Neural cell (in vitro differentiated cells): ENCODE measurements at regions not wholly inside any gene's neighbourhood (a gene's known extent, or its start where the extent isn't known, plus 50 kb on each side); places are given as distances from the start of the nearest gene placed in this dataset.

Source experiments
- H2AFZ ChIP-seq: fragments of 200-600, 300-800 bp; sonication (generic), shearing (Covaris generic); 2 replicates; pipeline ENCODE4 v1.6.0; 2014; ENCODE audit warnings: low read depth, mild to moderate bottlenecking, antibody characterized with exemption, low read length, moderate library complexity
- H3F3A ChIP-seq: fragments of 200-600 bp; shearing (Covaris generic); 2 replicates; pipeline ENCODE4 v1.6.1; 2016; ENCODE audit warnings: mild to moderate bottlenecking, moderate library complexity, mixed read lengths, antibody characterized with exemption, low read length; ENCODE audit not compliant: insufficient read depth, poor library complexity, severe bottlenecking
- H3K27ac ChIP-seq: fragments of 200-600, 300-800 bp; sonication (generic), shearing (Covaris generic); 2 replicates; pipeline ENCODE4 v1.5.1; 2014; ENCODE audit warnings: mild to moderate bottlenecking, low read length, moderate library complexity
- H3K27me3 ChIP-seq: fragments of 300-800, 200-600 bp; sonication (generic), shearing (Covaris generic); 2 replicates; pipeline ENCODE4 v1.6.0; 2014; ENCODE audit warnings: mild to moderate bottlenecking, low read depth, low read length, moderate library complexity; ENCODE audit not compliant: insufficient read depth
- H3K36me3 ChIP-seq: fragments of 300-800, 200-600 bp; sonication (generic), shearing (Covaris generic); 2 replicates; pipeline ENCODE4 v1.5.1; 2014; ENCODE audit warnings: mild to moderate bottlenecking, antibody characterized with exemption, low read length, moderate library complexity; ENCODE audit not compliant: insufficient read depth
- H3K4me2 ChIP-seq: fragments of 300-800, 200-600 bp; sonication (generic), shearing (Covaris generic); 2 replicates; pipeline ENCODE4 v1.6.0; 2014; ENCODE audit warnings: mild to moderate bottlenecking, low read length
- H3K4me3 ChIP-seq: fragments of 300-800, 200-600 bp; sonication (generic), shearing (Covaris generic); 2 replicates; pipeline ENCODE4 v1.5.1; 2014; ENCODE audit warnings: mild to moderate bottlenecking, low read length, moderate library complexity
- H3K79me2 ChIP-seq: fragments of 200-600 bp; shearing (Covaris generic); replicated peaks from 2 replicates; pipeline ENCODE4 v1.6.0; 2014; ENCODE audit warnings: mild to moderate bottlenecking, low read length, moderate library complexity; ENCODE audit not compliant: insufficient read depth
- H3K9ac ChIP-seq: fragments of 300-800, 200-600 bp; sonication (generic), shearing (Covaris generic); 2 replicates; pipeline ENCODE4 v1.6.1; 2016; ENCODE audit warnings: mild to moderate bottlenecking, low read length, mixed read lengths
- H3K9me2 ChIP-seq: fragments of 200-600 bp; shearing (Covaris generic); 2 replicates; pipeline ENCODE4 v1.6.1; 2016; ENCODE audit warnings: mild to moderate bottlenecking, low read length, mixed read lengths; ENCODE audit not compliant: insufficient read depth
- H3K9me3 ChIP-seq: fragments of 200-600, 300-800 bp; sonication (generic), shearing (Covaris generic); 2 replicates; pipeline ENCODE4 v1.6.1; 2016; ENCODE audit warnings: mild to moderate bottlenecking, mixed run types, low read length, moderate library complexity, mixed read lengths
- H4K20me1 ChIP-seq: fragments of 200-600 bp; shearing (Covaris generic); 2 replicates; pipeline ENCODE4 v1.6.1; 2016; ENCODE audit warnings: mild to moderate bottlenecking, mixed run types; ENCODE audit not compliant: insufficient read depth
- CTCF ChIP-seq: fragments of 450-650 bp; IDR thresholded peaks from 2 replicates; pipeline ENCODE4 v1.5.1; 2014; ENCODE audit warnings: antibody characterized with exemption, mild to moderate bottlenecking, moderate library complexity; ENCODE audit not compliant: poor library complexity, severe bottlenecking
- EP300 ChIP-seq: fragments of 450-650 bp; conservative IDR thresholded peaks from 2 replicates; pipeline ENCODE4 v1.6.1; 2014; ENCODE audit warnings: antibody characterized with exemption, mild to moderate bottlenecking, moderate library complexity; ENCODE audit not compliant: poor library complexity, severe bottlenecking
- EZH2 ChIP-seq: fragments of 200-600, 300-800 bp; shearing (Covaris generic), sonication (generic); IDR thresholded peaks from 2 replicates; pipeline ENCODE4 v1.6.1; 2014; ENCODE audit warnings: antibody characterized with exemption, low read length, borderline replicate concordance, mild to moderate bottlenecking; ENCODE audit not compliant: insufficient read depth, poor library complexity, severe bottlenecking
- MXI1 ChIP-seq: fragments of 450-650 bp; conservative IDR thresholded peaks from 2 replicates; pipeline ENCODE4 v1.6.1; 2014; ENCODE audit warnings: antibody characterized with exemption, mild to moderate bottlenecking; ENCODE audit not compliant: poor library complexity, severe bottlenecking
- POLR2AphosphoS5 ChIP-seq: IDR thresholded peaks from 2 replicates; pipeline ENCODE4 v1.6.1; 2012
- RAD21 ChIP-seq: fragments of 450-650 bp; conservative IDR thresholded peaks from 2 replicates; pipeline ENCODE4 v1.6.1; 2014; ENCODE audit warnings: antibody characterized with exemption, mild to moderate bottlenecking, moderate library complexity
- SMC3 ChIP-seq: fragments of 450-650 bp; conservative IDR thresholded peaks from 2 replicates; pipeline ENCODE4 v1.6.1; 2014; ENCODE audit warnings: antibody characterized with exemption, mild to moderate bottlenecking, moderate library complexity; ENCODE audit not compliant: poor library complexity
- TAF1 ChIP-seq: IDR thresholded peaks from 2 replicates; pipeline ENCODE4 v1.6.1; 2012; ENCODE audit warnings: low read depth
- TF ChIP-seq, protein P1 (sequence below): IDR thresholded peaks from 2 replicates; pipeline ENCODE4 v1.6.1; 2012; ENCODE audit warnings: borderline replicate concordance

GRCh38 chr2:123165616-123166015 is 859.5 kb upstream of the CNTNAP5 start:
- TF ChIP-seq CTCF (no peak), MXI1 (no peak), POLR2AphosphoS5 (no peak), TAF1 (no peak), EP300 (no peak), EZH2 (no peak), SMC3 (no peak), RAD21 (no peak)
- TF ChIP-seq, protein P1, sequence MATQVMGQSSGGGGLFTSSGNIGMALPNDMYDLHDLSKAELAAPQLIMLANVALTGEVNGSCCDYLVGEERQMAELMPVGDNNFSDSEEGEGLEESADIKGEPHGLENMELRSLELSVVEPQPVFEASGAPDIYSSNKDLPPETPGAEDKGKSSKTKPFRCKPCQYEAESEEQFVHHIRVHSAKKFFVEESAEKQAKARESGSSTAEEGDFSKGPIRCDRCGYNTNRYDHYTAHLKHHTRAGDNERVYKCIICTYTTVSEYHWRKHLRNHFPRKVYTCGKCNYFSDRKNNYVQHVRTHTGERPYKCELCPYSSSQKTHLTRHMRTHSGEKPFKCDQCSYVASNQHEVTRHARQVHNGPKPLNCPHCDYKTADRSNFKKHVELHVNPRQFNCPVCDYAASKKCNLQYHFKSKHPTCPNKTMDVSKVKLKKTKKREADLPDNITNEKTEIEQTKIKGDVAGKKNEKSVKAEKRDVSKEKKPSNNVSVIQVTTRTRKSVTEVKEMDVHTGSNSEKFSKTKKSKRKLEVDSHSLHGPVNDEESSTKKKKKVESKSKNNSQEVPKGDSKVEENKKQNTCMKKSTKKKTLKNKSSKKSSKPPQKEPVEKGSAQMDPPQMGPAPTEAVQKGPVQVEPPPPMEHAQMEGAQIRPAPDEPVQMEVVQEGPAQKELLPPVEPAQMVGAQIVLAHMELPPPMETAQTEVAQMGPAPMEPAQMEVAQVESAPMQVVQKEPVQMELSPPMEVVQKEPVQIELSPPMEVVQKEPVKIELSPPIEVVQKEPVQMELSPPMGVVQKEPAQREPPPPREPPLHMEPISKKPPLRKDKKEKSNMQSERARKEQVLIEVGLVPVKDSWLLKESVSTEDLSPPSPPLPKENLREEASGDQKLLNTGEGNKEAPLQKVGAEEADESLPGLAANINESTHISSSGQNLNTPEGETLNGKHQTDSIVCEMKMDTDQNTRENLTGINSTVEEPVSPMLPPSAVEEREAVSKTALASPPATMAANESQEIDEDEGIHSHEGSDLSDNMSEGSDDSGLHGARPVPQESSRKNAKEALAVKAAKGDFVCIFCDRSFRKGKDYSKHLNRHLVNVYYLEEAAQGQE, result no peak
- H3K36me3 ChIP-seq, result no peaks in the 10 kb centered on the region
- no peaks in the 10 kb centered on the region for H3K9me2 ChIP-seq

GRCh38 chr2:123179526-123179925 is 845.6 kb upstream of the CNTNAP5 start:
- no peaks in the 10 kb centered on the region for H3K79me2 ChIP-seq
- TF ChIP-seq EZH2, result no peak
- no peak for TF ChIP-seq RAD21
- no peak for TF ChIP-seq MXI1
- no peak for TF ChIP-seq POLR2AphosphoS5
- no peak for TF ChIP-seq TAF1
- no peak for TF ChIP-seq CTCF
- TF ChIP-seq, protein P1, result no peak
- no peak for TF ChIP-seq SMC3
- no peak for TF ChIP-seq EP300
- H2AFZ ChIP-seq, result no peak overlapping the region

More at GRCh38 chr2:123165616-123166015, 859.5 kb upstream of the CNTNAP5 start:
- H3K27me3 ChIP-seq, result no peaks in the 10 kb centered on the region
- H3K9ac ChIP-seq, result no peak overlapping the region
- H3K79me2 ChIP-seq, result no peaks in the 10 kb centered on the region
- H3K27ac ChIP-seq, result no peak overlapping the region
- H3K4me2 ChIP-seq, result no peak overlapping the region
- H3K4me3 ChIP-seq, result no peak overlapping the region
- H2AFZ ChIP-seq, result no peak overlapping the region
- no peaks in the 10 kb centered on the region for H3F3A ChIP-seq
- H3K9me3 ChIP-seq, result no peaks in the 10 kb centered on the region
- no peaks in the 10 kb centered on the region for H4K20me1 ChIP-seq

More at GRCh38 chr2:123179526-123179925, 845.6 kb upstream of the CNTNAP5 start:
- Histone ChIP-seq H3K9me2 (no peaks in the 10 kb centered on the region), H3K36me3 (no peaks in the 10 kb centered on the region), H3K9ac (no peak overlapping the region), H3F3A (no peaks in the 10 kb centered on the region), H3K4me2 (no peak overlapping the region), H4K20me1 (no peaks in the 10 kb centered on the region), H3K27me3 (no peaks in the 10 kb centered on the region), H3K27ac (no peak overlapping the region), H3K9me3 (no peaks in the 10 kb centered on the region), H3K4me3 (no peak overlapping the region)
